ENCODE measurements at regions not wholly inside any gene's neighbourhood (a gene's known extent, or its start where the extent isn't known, plus 50 kb on each side); places are given as distances from the start of the nearest gene placed in this dataset.

- no peak for DNase-seq
Observed at GRCh38 chr9:28662675-28663074, 1089.4 kb upstream of the C9orf72 start.

GRCh38 chr9:28668158-28668557, 1094.9 kb upstream of the C9orf72 start:
- no peak for DNase-seq

- no peak for DNase-seq
Observed at GRCh38 chr9:28671000-28671399, 1097.7 kb upstream of the C9orf72 start.

GRCh38 chr9:28678097-28678496, 1104.8 kb upstream of the C9orf72 start:
- no peak for DNase-seq

- no peak for DNase-seq
Observed at GRCh38 chr9:28688172-28688571, 1114.9 kb upstream of the C9orf72 start.

GRCh38 chr9:28692012-28692411, 1118.7 kb upstream of the C9orf72 start:
- DNase-seq: no peak

- DNase-seq: no peak
Observed at GRCh38 chr9:28696960-28697359, 1123.7 kb upstream of the C9orf72 start.

GRCh38 chr9:28699632-28700031, 1126.4 kb upstream of the C9orf72 start:
- no peak for DNase-seq

GRCh38 chr9:28707616-28708015, 1134.3 kb upstream of the C9orf72 start:
- no peak for DNase-seq

- DNase-seq: no peak
Observed at GRCh38 chr9:28714188-28714587, 1140.9 kb upstream of the C9orf72 start.

- no peak for DNase-seq
Observed at GRCh38 chr9:28718226-28718625, 1144.9 kb upstream of the C9orf72 start.

- DNase-seq: no peak
Observed at GRCh38 chr9:28720746-28721145, 1147.5 kb upstream of the C9orf72 start.

GRCh38 chr9:28730111-28730510, 1156.8 kb upstream of the C9orf72 start:
- no peak for DNase-seq

- no peak for DNase-seq
Observed at GRCh38 chr9:28735738-28736342, 1162.6 kb upstream of the C9orf72 start.

- no peak for DNase-seq
Observed at GRCh38 chr9:28741459-28741858, 1168.2 kb upstream of the C9orf72 start.

GRCh38 chr9:28747351-28747985, 1174.2 kb upstream of the C9orf72 start:
- no peak for DNase-seq

GRCh38 chr9:28750136-28750535, 1176.9 kb upstream of the C9orf72 start:
- no peak for DNase-seq

GRCh38 chr9:28758341-28758740, 1185.1 kb upstream of the C9orf72 start:
- DNase-seq: no peak

- no peak for DNase-seq
Observed at GRCh38 chr9:28758971-28759370, 1185.7 kb upstream of the C9orf72 start.

GRCh38 chr9:28762167-28762566, 1188.9 kb upstream of the C9orf72 start:
- no peak for DNase-seq

GRCh38 chr9:28764532-28764931, 1191.3 kb upstream of the C9orf72 start:
- no peak for DNase-seq

- no peak for DNase-seq
Observed at GRCh38 chr9:28770226-28770625, 1196.9 kb upstream of the C9orf72 start.

- DNase-seq: no peak
Observed at GRCh38 chr9:28770827-28771226, 1197.5 kb upstream of the C9orf72 start.

GRCh38 chr9:28774433-28775235, 1201.4 kb upstream of the C9orf72 start:
- no peak for DNase-seq
